Activated CD4-positive, alpha-beta T cell treated with anti-CD3 and anti-CD28 coated beads, Interleukin-2, amount 10 ng/mL, durations not matched to agents 7 days and 5 days (primary cell): ENCODE measurements at regions not wholly inside any gene's neighbourhood (a gene's known extent, or its start where the extent isn't known, plus 50 kb on each side); places are given as distances from the start of the nearest gene placed in this dataset.

ENCODE experiments used
- CTCF ChIA-PET: fragments of 350-600 bp; sonication (Branson Sonifier 250); formaldehyde crosslinking; loops from one replicate; lab custom pipeline; 2021; ENCODE audit warnings: antibody characterized with exemption; lab: Charles Lee
- POLR2A ChIA-PET: fragments of 350-600 bp; sonication (Branson Sonifier 250); formaldehyde crosslinking; loops from one replicate; lab custom pipeline; 2021; ENCODE audit warnings: antibody characterized with exemption; lab: Charles Lee
- DNase-seq: peaks from one replicate; pipeline ENCODE4 v3.0.0-alpha.2; 2020
- H3K27ac Mint-ChIP-seq: one replicate; pipeline ENCODE4 v1.8.0; 2021; ENCODE audit warnings: mild to moderate bottlenecking, moderate library complexity, mixed read lengths
- H3K27me3 Mint-ChIP-seq: one replicate; pipeline ENCODE4 v1.8.0; 2021; ENCODE audit warnings: mixed read lengths
- H3K36me3 Mint-ChIP-seq: one replicate; pipeline ENCODE4 v1.8.0; 2021; ENCODE audit warnings: low read depth, mixed read lengths
- H3K4me1 Mint-ChIP-seq: one replicate; pipeline ENCODE4 v1.8.0; 2021; ENCODE audit warnings: mixed read lengths
- H3K4me3 Mint-ChIP-seq: one replicate; pipeline ENCODE4 v1.8.0; 2021; ENCODE audit warnings: mild to moderate bottlenecking, moderate library complexity, mixed read lengths
- H3K9me3 Mint-ChIP-seq: one replicate; pipeline ENCODE4 v1.8.0; 2021; ENCODE audit warnings: mixed read lengths

DNA sequence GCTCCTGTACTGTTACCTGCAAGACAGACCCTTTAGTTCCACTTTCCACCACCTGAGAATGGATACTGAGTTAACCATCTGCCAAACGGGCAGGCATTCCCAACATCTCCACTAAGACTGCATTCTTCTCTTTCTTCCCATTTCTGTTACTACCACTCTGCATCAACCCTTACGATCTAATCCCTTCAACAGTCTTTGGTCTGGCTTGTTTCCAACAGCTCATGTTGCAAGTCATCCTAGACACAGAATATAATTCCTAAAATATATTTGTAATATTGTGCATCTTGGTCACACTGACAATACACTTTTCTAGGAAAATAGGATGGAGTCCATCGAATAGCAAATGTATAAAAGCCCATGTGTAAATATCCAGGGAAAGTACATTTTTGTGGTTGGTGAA lies 166.7 kb downstream of the SIPA1L2 start:
- Mint-ChIP-seq H3K36me3 (no peaks in the 10 kb centered on the region), H3K27me3 (no peaks in the 10 kb centered on the region), H3K4me3 (no peak overlapping the region), H3K9me3 (no peaks in the 10 kb centered on the region), H3K4me1 (peaks cover 4% of the 10 kb centered on the region), H3K27ac (no peak overlapping the region)
- ChIA-PET CTCF (no interaction called here), POLR2A (no interaction called here)
- DNase-seq, result no peak

DNA sequence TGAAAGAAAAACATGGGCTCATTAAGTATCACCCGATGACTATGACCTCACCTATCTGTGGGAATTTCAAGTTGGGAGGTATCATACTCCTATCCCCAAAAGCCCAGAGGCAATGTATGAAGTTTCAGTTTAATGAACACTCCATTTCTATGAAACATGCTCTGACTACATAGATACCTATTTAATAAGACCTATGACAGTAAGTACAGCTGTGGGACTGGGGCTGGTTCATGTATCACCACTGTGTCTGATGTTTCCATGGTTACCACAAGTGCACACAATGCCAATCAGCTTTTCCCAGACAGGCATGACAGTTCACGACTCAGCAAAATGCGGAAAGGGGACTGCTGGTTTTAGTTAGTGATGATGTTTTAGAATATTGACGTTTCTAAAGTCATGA lies 167.7 kb downstream of the SIPA1L2 start:
- Mint-ChIP-seq H3K4me1 (peaks cover 5% of the 10 kb centered on the region), H3K36me3 (no peaks in the 10 kb centered on the region), H3K4me3 (no peak overlapping the region), H3K27ac (no peak overlapping the region), H3K9me3 (no peaks in the 10 kb centered on the region), H3K27me3 (no peaks in the 10 kb centered on the region)
- no peak for DNase-seq
- ChIA-PET CTCF (no interaction called here), POLR2A (no interaction called here)

DNA sequence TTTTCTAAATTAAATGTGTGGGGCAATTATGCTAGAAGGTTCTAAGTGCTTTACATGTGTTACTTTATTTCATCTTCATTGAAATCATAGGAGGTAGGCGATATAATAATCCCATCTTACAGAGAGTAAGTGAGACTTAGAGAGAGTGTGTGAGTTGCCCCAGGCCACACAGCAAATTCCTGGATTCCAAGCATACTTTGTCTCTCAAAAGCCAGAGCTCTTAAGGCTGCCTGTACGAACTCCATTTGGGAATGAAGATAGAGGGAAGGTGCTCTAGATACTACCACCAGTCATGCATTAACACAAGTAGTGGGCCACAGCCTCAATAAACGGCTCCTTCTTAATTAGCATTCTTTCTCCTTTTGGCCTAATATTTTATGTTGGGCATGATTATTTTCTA lies 170.1 kb downstream of the SIPA1L2 start:
- DNase-seq, result no peak
- H3K36me3 Mint-ChIP-seq, result no peaks in the 10 kb centered on the region
- ChIA-PET POLR2A (no interaction called here), CTCF (no interaction called here)
- H3K27ac Mint-ChIP-seq, result no peak overlapping the region
- peaks cover 8% of the 10 kb centered on the region for H3K4me1 Mint-ChIP-seq
- no peak overlapping the region for H3K4me3 Mint-ChIP-seq
- H3K27me3 Mint-ChIP-seq, result no peaks in the 10 kb centered on the region
- no peaks in the 10 kb centered on the region for H3K9me3 Mint-ChIP-seq

DNA sequence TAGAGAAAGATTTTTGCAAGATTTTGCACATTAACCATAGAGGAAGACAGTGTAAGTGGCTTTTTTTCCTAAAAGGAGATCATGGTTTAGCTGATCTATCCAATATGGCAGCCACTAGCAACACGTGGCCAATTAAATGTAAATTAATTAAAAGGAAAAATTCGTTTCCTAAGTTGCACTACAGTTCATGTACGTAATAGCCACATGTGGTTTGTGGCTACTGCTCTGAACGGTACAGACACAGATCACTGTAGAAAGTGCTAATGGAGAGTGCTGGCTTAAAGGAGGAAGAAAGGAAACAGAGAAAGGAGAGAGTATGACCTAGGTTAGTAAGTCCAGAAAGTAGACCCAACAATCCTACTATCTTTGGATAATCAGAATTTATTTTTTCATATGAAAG lies 170.8 kb downstream of the SIPA1L2 start:
- Mint-ChIP-seq H3K4me1 (peaks cover 8% of the 10 kb centered on the region), H3K27ac (no peak overlapping the region), H3K36me3 (no peaks in the 10 kb centered on the region), H3K4me3 (no peak overlapping the region), H3K27me3 (no peaks in the 10 kb centered on the region), H3K9me3 (no peaks in the 10 kb centered on the region)
- ChIA-PET CTCF (interaction anchor here (0.6 kb wide), 1 partner anchor 682 kb away, joined by 3 read pairs; no protein-coding TSS in a partner anchor), POLR2A (no interaction called here)
- DNase-seq, result no peak

DNA sequence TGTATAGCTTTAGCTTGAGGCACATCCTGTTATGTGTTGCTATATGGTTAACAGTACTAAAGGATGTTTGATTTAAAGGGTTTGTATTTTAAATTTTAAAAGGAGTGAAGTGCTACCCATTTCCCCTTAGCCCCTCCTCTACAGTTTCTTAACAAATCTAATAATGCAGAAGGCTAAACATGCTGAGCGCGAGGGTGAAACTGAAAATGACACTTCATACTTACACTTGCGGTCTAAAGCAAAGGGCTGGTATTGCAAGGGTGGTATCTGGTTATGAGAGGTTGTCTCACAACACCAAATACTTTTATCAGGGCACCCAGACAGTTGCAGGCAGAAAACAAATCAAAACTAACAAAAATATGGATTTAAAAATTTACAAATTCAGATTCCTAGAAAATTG lies 172.3 kb downstream of the SIPA1L2 start:
- Mint-ChIP-seq H3K36me3 (no peaks in the 10 kb centered on the region), H3K4me3 (no peak overlapping the region), H3K27ac (no peak overlapping the region), H3K9me3 (no peaks in the 10 kb centered on the region), H3K4me1 (peaks cover 8% of the 10 kb centered on the region), H3K27me3 (no peaks in the 10 kb centered on the region)
- ChIA-PET POLR2A (no interaction called here), CTCF (interaction anchor here (1.6 kb wide), 1 partner anchor 10 kb away, joined by 4 read pairs; no protein-coding TSS in a partner anchor)
- DNase-seq, result no peak

DNA sequence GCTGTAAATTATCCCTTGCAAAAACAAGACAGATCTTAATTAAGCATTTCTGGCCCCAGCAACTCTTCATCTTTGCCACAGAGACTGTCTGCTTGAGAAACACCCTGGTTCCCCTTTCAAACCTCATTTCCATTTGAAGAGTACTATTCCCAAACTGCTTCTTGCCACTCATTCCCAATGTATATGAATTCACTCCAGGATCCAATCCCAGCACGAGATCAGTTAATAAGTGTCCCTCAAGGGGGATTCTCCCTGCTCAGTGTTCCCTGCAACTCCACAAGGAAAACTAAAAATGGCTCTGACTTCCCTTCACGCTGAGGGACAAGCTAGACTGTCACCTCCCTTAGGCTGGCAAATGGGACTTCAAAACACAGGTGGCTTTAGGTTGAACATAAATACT lies 173.2 kb downstream of the SIPA1L2 start:
- peaks cover 14% of the 10 kb centered on the region for H3K4me1 Mint-ChIP-seq
- no peak overlapping the region for H3K4me3 Mint-ChIP-seq
- no peaks in the 10 kb centered on the region for H3K27me3 Mint-ChIP-seq
- POLR2A ChIA-PET, result no interaction called here
- no peaks in the 10 kb centered on the region for H3K36me3 Mint-ChIP-seq
- H3K27ac Mint-ChIP-seq, result no peak overlapping the region
- no peak for DNase-seq
- CTCF ChIA-PET, result interaction anchor here (1.6 kb wide), 1 partner anchor 11 kb away, joined by 4 read pairs; no protein-coding TSS in a partner anchor
- no peaks in the 10 kb centered on the region for H3K9me3 Mint-ChIP-seq

DNA sequence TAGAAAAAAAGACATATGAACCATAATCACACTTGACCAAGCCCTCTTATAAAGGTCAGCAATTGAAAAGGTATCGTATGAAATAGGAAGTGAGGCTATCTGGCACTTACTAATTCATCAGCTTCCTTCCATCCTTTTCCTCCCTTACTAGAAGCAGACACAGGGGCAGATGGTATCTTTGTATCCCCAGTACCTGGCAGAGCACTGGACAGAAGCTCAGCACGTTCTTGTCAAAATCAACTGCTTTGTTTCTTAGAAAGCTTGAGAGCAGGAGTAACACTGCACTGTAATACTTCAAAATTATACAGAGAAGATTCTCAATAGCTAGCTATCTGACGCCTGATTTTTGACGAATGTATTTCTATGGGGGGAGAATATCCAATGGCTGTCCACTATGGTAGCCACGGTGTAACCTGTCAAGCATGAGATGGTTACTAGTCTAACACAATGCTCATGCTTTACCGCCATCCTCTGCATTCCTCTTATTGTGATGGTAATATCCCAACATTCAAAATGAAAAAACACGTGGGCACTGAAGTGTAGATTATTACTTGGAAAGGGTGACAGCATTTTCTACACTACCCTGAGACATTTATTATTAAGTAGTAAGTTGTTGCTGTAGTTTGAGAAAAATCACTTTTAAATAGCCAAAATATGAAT lies 175.6 kb downstream of the SIPA1L2 start:
- CTCF ChIA-PET, result no interaction called here
- Mint-ChIP-seq H3K9me3 (no peaks in the 10 kb centered on the region), H3K27ac (no peak overlapping the region), H3K4me1 (peaks cover 14% of the 10 kb centered on the region), H3K27me3 (no peaks in the 10 kb centered on the region), H3K36me3 (no peaks in the 10 kb centered on the region), H3K4me3 (no peak overlapping the region)
- DNase-seq, result no peak
- POLR2A ChIA-PET, result no interaction called here

DNA sequence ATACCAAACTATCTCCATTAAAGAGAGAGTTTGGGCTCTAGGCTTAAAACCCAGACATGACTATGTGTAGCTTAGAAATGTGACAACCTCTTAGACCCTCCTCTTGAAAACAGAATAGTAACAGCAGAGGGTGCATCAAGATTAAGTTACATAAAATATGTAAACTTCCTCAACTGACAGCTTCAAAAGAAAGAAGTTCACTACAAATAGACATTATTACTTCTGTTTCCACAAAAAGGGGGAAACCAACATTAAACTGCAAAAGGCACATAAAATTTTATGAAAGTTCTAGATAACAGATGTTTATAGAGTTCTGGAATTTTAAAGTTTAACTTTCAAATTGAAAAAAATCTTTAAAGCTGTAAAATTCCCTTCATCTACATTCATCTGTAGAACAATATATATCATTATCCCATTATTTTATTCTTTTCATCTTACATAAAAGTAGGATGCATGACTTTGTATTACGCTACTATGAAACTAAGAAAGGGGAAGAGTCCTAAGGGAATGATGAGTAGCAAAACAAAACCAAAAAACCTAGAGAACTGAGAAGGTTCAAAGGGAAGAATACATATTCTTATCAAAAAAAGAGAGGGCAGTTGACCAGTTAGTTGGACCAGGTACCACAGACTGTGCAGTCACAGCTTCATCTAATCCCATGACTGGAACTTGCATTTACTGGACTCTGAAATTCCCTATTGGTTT lies 177.0 kb downstream of the SIPA1L2 start:
- Mint-ChIP-seq H3K27ac (no peak overlapping the region), H3K4me3 (no peak overlapping the region), H3K36me3 (no peaks in the 10 kb centered on the region), H3K9me3 (no peaks in the 10 kb centered on the region), H3K4me1 (peaks cover 14% of the 10 kb centered on the region), H3K27me3 (no peaks in the 10 kb centered on the region)
- POLR2A ChIA-PET, result no interaction called here
- CTCF ChIA-PET, result interaction anchor here (0.6 to 1.3 kb wide), 2 partner anchors 27 to 64 kb away, joined by 3 to 4 read pairs; no protein-coding TSS in a partner anchor
- no peak for DNase-seq

DNA sequence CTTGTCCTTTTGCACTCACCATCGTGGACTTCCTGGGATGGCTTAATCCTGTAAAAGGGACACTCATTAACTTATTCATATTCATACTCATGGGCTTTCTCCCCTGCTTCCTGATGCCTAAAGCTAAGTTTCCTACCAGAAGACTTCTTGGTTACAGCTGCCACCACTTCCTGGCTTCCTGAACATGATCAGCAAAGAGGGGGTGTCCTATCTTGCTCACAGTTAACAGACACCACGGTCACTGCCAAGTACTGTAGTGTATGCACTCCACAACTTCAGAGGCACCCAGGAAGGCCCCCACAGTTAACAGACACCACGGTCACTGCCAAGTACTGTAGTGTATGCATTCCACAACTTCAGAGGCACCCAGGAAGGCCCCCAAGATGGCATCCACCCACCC lies 177.8 kb downstream of the SIPA1L2 start:
- POLR2A ChIA-PET, result no interaction called here
- DNase-seq, result no peak

DNA sequence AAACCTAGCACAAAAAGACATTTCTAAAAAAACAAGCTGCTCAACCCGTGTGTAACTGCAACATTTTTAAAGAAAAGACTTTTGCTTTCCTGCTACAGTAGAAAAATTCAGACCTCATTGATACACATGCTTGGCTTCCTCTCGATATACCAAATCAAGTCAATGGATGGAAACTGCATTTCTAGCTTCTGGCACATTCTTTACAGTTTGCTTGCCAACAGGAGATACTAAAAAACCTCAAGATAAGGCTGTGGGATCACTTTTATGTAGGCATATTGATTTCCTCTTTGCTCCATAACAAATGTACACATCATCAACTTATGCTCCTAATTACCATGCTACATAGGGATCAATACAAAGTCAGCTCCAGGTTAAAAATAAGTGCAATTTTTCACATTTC lies 178.4 kb downstream of the SIPA1L2 start:
- no peak for DNase-seq
- H3K9me3 Mint-ChIP-seq, result no peaks in the 10 kb centered on the region
- no peaks in the 10 kb centered on the region for H3K27me3 Mint-ChIP-seq
- no peak overlapping the region for H3K4me3 Mint-ChIP-seq
- H3K27ac Mint-ChIP-seq, result no peak overlapping the region
- POLR2A ChIA-PET, result no interaction called here
- H3K36me3 Mint-ChIP-seq, result no peaks in the 10 kb centered on the region
- H3K4me1 Mint-ChIP-seq, result peaks cover 7% of the 10 kb centered on the region
- CTCF ChIA-PET, result no interaction called here

More for the DNA sequence above, 177.8 kb downstream of the SIPA1L2 start:
- no peaks in the 10 kb centered on the region for H3K27me3 Mint-ChIP-seq
- no peak overlapping the region for H3K4me3 Mint-ChIP-seq
- H3K27ac Mint-ChIP-seq, result no peak overlapping the region
- H3K4me1 Mint-ChIP-seq, result peaks cover 9% of the 10 kb centered on the region
- H3K9me3 Mint-ChIP-seq, result no peaks in the 10 kb centered on the region
- no peaks in the 10 kb centered on the region for H3K36me3 Mint-ChIP-seq
- CTCF ChIA-PET, result no interaction called here

DNA sequence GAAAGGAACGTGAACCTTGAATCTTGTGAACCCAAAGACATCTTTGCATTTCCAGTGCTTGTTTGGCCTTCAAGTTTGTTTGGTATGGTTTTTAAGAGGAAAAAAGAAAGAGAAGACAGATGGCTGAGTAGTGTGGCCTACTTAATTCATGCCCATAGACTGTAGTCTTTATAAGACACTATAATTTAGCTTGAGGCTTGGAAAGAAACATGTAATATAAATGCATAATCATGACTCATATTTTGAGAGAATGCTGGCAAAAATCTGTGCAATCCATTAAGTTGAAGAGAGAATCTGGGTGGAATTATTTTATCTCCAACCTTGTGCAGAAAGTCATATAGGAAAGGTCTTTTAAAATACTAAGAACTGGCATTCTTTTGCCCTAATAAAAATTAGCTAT lies 179.3 kb downstream of the SIPA1L2 start:
- no peak for DNase-seq
- no peaks in the 10 kb centered on the region for H3K9me3 Mint-ChIP-seq
- ChIA-PET CTCF (no interaction called here), POLR2A (no interaction called here)
- H3K4me3 Mint-ChIP-seq, result no peak overlapping the region
- no peaks in the 10 kb centered on the region for H3K27me3 Mint-ChIP-seq
- H3K36me3 Mint-ChIP-seq, result no peaks in the 10 kb centered on the region
- peaks cover 6% of the 10 kb centered on the region for H3K4me1 Mint-ChIP-seq
- no peak overlapping the region for H3K27ac Mint-ChIP-seq

DNA sequence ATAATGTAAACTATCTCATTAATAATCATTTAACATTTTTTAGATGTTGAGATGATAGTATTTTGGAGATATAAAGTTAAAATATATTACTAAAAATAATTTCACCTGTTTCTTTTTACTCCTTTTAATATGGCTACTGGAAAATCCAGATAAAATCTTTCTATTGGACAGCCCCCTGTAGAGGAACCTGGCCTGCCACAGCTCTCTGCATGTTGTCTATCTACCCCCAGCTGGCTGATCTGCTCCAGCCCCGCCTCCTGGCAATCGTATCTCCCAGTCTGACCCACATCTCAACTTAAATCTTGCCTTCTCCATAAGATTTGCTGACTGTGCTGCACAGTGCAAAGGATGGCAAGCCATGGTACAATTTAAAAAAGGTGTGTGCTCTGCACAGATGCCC lies 182.8 kb downstream of the SIPA1L2 start:
- DNase-seq, result no peak
- CTCF ChIA-PET, result no interaction called here
- Mint-ChIP-seq H3K36me3 (no peaks in the 10 kb centered on the region), H3K4me1 (peaks cover 5% of the 10 kb centered on the region), H3K27ac (no peak overlapping the region), H3K9me3 (no peaks in the 10 kb centered on the region), H3K4me3 (no peak overlapping the region), H3K27me3 (no peaks in the 10 kb centered on the region)
- POLR2A ChIA-PET, result no interaction called here

DNA sequence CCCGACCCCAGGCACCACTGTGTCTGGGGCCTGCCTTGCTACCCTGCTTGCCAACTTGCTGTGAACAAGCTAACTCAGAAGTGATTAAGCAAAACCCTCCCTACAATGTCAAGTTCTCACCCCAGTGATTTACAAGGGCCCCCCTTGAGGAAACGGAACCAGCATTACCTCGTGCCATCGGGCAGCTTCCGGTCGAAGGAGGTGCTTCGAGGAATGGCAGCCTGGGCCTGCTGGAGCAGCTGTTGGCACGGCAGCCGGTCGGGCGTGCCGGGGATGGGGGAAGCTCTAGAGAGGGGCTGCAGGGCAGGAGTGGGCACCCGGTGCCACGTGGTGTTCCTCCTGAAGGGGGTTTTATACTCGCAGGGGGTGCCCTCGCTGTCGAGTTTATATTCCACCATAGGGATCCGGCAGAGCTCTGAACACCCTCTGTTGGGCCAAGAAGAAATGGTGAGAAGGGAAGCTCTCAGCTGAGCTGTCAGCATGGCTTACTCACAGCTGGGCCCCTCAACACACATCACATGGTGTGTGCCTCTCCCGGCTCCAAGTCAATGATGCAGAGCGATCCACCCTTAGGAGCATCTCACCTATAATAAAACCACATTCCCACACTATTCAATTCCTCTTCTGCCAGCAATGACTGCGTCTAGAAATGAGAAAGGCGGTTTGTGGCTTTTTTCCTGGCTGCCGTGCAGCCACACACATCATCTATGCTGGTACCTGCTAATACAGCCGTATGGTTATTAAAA lies 184.4 kb downstream of the SIPA1L2 start:
- Mint-ChIP-seq H3K27ac (no peak overlapping the region), H3K27me3 (no peaks in the 10 kb centered on the region), H3K9me3 (no peaks in the 10 kb centered on the region), H3K4me3 (no peak overlapping the region), H3K4me1 (no peaks in the 10 kb centered on the region), H3K36me3 (no peaks in the 10 kb centered on the region)
- CTCF ChIA-PET, result interaction anchor here (0.6 to 1.4 kb wide), 2 partner anchors 93 to 234 kb away, joined by 3 read pairs; no protein-coding TSS in a partner anchor
- DNase-seq, result no peak
- POLR2A ChIA-PET, result no interaction called here
